Neural cell (in vitro differentiated cells): ENCODE measurements at regions not wholly inside any gene's neighbourhood (a gene's known extent, or its start where the extent isn't known, plus 50 kb on each side); places are given as distances from the start of the nearest gene placed in this dataset.

Experiments used
- H2AFZ ChIP-seq: fragments of 200-600, 300-800 bp; sonication (generic), shearing (Covaris generic); 2 replicates; pipeline ENCODE4 v1.6.0; 2014; ENCODE audit warnings: low read depth, mild to moderate bottlenecking, antibody characterized with exemption, low read length, moderate library complexity
- H3F3A ChIP-seq: fragments of 200-600 bp; shearing (Covaris generic); 2 replicates; pipeline ENCODE4 v1.6.1; 2016; ENCODE audit warnings: mild to moderate bottlenecking, moderate library complexity, mixed read lengths, antibody characterized with exemption, low read length; ENCODE audit not compliant: insufficient read depth, poor library complexity, severe bottlenecking
- H3K27ac ChIP-seq: fragments of 200-600, 300-800 bp; sonication (generic), shearing (Covaris generic); 2 replicates; pipeline ENCODE4 v1.5.1; 2014; ENCODE audit warnings: mild to moderate bottlenecking, low read length, moderate library complexity
- H3K27me3 ChIP-seq: fragments of 300-800, 200-600 bp; sonication (generic), shearing (Covaris generic); 2 replicates; pipeline ENCODE4 v1.6.0; 2014; ENCODE audit warnings: mild to moderate bottlenecking, low read depth, low read length, moderate library complexity; ENCODE audit not compliant: insufficient read depth
- H3K36me3 ChIP-seq: fragments of 300-800, 200-600 bp; sonication (generic), shearing (Covaris generic); 2 replicates; pipeline ENCODE4 v1.5.1; 2014; ENCODE audit warnings: mild to moderate bottlenecking, antibody characterized with exemption, low read length, moderate library complexity; ENCODE audit not compliant: insufficient read depth
- H3K4me2 ChIP-seq: fragments of 300-800, 200-600 bp; sonication (generic), shearing (Covaris generic); 2 replicates; pipeline ENCODE4 v1.6.0; 2014; ENCODE audit warnings: mild to moderate bottlenecking, low read length
- H3K4me3 ChIP-seq: fragments of 300-800, 200-600 bp; sonication (generic), shearing (Covaris generic); 2 replicates; pipeline ENCODE4 v1.5.1; 2014; ENCODE audit warnings: mild to moderate bottlenecking, low read length, moderate library complexity
- H3K79me2 ChIP-seq: fragments of 200-600 bp; shearing (Covaris generic); replicated peaks from 2 replicates; pipeline ENCODE4 v1.6.0; 2014; ENCODE audit warnings: mild to moderate bottlenecking, low read length, moderate library complexity; ENCODE audit not compliant: insufficient read depth
- H3K9ac ChIP-seq: fragments of 300-800, 200-600 bp; sonication (generic), shearing (Covaris generic); 2 replicates; pipeline ENCODE4 v1.6.1; 2016; ENCODE audit warnings: mild to moderate bottlenecking, low read length, mixed read lengths
- H3K9me2 ChIP-seq: fragments of 200-600 bp; shearing (Covaris generic); 2 replicates; pipeline ENCODE4 v1.6.1; 2016; ENCODE audit warnings: mild to moderate bottlenecking, low read length, mixed read lengths; ENCODE audit not compliant: insufficient read depth
- H3K9me3 ChIP-seq: fragments of 200-600, 300-800 bp; sonication (generic), shearing (Covaris generic); 2 replicates; pipeline ENCODE4 v1.6.1; 2016; ENCODE audit warnings: mild to moderate bottlenecking, mixed run types, low read length, moderate library complexity, mixed read lengths
- H4K20me1 ChIP-seq: fragments of 200-600 bp; shearing (Covaris generic); 2 replicates; pipeline ENCODE4 v1.6.1; 2016; ENCODE audit warnings: mild to moderate bottlenecking, mixed run types; ENCODE audit not compliant: insufficient read depth
- EP300 ChIP-seq: fragments of 450-650 bp; conservative IDR thresholded peaks from 2 replicates; pipeline ENCODE4 v1.6.1; 2014; ENCODE audit warnings: antibody characterized with exemption, mild to moderate bottlenecking, moderate library complexity; ENCODE audit not compliant: poor library complexity, severe bottlenecking
- EZH2 ChIP-seq: fragments of 200-600, 300-800 bp; shearing (Covaris generic), sonication (generic); IDR thresholded peaks from 2 replicates; pipeline ENCODE4 v1.6.1; 2014; ENCODE audit warnings: antibody characterized with exemption, low read length, borderline replicate concordance, mild to moderate bottlenecking; ENCODE audit not compliant: insufficient read depth, poor library complexity, severe bottlenecking
- MXI1 ChIP-seq: fragments of 450-650 bp; conservative IDR thresholded peaks from 2 replicates; pipeline ENCODE4 v1.6.1; 2014; ENCODE audit warnings: antibody characterized with exemption, mild to moderate bottlenecking; ENCODE audit not compliant: poor library complexity, severe bottlenecking
- POLR2AphosphoS5 ChIP-seq: IDR thresholded peaks from 2 replicates; pipeline ENCODE4 v1.6.1; 2012
- RAD21 ChIP-seq: fragments of 450-650 bp; conservative IDR thresholded peaks from 2 replicates; pipeline ENCODE4 v1.6.1; 2014; ENCODE audit warnings: antibody characterized with exemption, mild to moderate bottlenecking, moderate library complexity
- SMC3 ChIP-seq: fragments of 450-650 bp; conservative IDR thresholded peaks from 2 replicates; pipeline ENCODE4 v1.6.1; 2014; ENCODE audit warnings: antibody characterized with exemption, mild to moderate bottlenecking, moderate library complexity; ENCODE audit not compliant: poor library complexity
- TAF1 ChIP-seq: IDR thresholded peaks from 2 replicates; pipeline ENCODE4 v1.6.1; 2012; ENCODE audit warnings: low read depth
- TF ChIP-seq, protein P1 (sequence below): IDR thresholded peaks from 2 replicates; pipeline ENCODE4 v1.6.1; 2012; ENCODE audit warnings: borderline replicate concordance
- TF ChIP-seq, protein P2 (sequence below): fragments of 450-650 bp; IDR thresholded peaks from 2 replicates; pipeline ENCODE4 v1.5.1; 2014; ENCODE audit warnings: antibody characterized with exemption, mild to moderate bottlenecking, moderate library complexity; ENCODE audit not compliant: poor library complexity, severe bottlenecking

DNA sequence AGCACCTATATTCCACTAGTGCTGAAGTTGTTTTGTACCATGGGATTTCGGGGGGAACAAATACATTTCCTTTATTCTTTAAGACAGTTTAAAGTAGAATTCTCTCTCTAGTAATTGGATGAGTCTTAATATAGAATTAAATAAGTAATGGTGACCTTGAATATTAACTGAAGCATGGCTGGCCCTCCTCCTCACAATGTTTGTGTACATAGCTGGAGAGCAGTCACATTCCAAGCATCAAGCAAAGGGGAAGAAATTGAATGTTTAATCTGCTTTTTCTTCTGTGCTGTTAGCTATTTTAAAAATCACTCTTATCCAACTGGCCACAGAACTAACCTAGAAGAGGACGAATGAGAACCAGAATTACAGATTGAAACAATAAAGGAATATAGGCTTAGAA is 906.9 kb downstream of the CCSER2 start:
- Histone ChIP-seq H3K79me2 (no peaks in the 10 kb centered on the region), H2AFZ (no peak overlapping the region), H3K9me3 (no peaks in the 10 kb centered on the region), H3K27me3 (no peaks in the 10 kb centered on the region), H3K9ac (no peak overlapping the region), H3K4me2 (no peak overlapping the region), H3K27ac (no peak overlapping the region), H4K20me1 (no peaks in the 10 kb centered on the region), H3K4me3 (no peak overlapping the region), H3F3A (no peaks in the 10 kb centered on the region), H3K9me2 (no peaks in the 10 kb centered on the region), H3K36me3 (no peaks in the 10 kb centered on the region)
- TF ChIP-seq MXI1, result no peak
- TF ChIP-seq, protein P1, sequence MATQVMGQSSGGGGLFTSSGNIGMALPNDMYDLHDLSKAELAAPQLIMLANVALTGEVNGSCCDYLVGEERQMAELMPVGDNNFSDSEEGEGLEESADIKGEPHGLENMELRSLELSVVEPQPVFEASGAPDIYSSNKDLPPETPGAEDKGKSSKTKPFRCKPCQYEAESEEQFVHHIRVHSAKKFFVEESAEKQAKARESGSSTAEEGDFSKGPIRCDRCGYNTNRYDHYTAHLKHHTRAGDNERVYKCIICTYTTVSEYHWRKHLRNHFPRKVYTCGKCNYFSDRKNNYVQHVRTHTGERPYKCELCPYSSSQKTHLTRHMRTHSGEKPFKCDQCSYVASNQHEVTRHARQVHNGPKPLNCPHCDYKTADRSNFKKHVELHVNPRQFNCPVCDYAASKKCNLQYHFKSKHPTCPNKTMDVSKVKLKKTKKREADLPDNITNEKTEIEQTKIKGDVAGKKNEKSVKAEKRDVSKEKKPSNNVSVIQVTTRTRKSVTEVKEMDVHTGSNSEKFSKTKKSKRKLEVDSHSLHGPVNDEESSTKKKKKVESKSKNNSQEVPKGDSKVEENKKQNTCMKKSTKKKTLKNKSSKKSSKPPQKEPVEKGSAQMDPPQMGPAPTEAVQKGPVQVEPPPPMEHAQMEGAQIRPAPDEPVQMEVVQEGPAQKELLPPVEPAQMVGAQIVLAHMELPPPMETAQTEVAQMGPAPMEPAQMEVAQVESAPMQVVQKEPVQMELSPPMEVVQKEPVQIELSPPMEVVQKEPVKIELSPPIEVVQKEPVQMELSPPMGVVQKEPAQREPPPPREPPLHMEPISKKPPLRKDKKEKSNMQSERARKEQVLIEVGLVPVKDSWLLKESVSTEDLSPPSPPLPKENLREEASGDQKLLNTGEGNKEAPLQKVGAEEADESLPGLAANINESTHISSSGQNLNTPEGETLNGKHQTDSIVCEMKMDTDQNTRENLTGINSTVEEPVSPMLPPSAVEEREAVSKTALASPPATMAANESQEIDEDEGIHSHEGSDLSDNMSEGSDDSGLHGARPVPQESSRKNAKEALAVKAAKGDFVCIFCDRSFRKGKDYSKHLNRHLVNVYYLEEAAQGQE, result no peak
- no peak for TF ChIP-seq SMC3
- no peak for TF ChIP-seq POLR2AphosphoS5
- TF ChIP-seq, protein P2, sequence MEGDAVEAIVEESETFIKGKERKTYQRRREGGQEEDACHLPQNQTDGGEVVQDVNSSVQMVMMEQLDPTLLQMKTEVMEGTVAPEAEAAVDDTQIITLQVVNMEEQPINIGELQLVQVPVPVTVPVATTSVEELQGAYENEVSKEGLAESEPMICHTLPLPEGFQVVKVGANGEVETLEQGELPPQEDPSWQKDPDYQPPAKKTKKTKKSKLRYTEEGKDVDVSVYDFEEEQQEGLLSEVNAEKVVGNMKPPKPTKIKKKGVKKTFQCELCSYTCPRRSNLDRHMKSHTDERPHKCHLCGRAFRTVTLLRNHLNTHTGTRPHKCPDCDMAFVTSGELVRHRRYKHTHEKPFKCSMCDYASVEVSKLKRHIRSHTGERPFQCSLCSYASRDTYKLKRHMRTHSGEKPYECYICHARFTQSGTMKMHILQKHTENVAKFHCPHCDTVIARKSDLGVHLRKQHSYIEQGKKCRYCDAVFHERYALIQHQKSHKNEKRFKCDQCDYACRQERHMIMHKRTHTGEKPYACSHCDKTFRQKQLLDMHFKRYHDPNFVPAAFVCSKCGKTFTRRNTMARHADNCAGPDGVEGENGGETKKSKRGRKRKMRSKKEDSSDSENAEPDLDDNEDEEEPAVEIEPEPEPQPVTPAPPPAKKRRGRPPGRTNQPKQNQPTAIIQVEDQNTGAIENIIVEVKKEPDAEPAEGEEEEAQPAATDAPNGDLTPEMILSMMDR, result no peak
- TF ChIP-seq TAF1, result no peak
- TF ChIP-seq EP300, result no peak
- TF ChIP-seq EZH2, result no peak
- no peak for TF ChIP-seq RAD21

DNA sequence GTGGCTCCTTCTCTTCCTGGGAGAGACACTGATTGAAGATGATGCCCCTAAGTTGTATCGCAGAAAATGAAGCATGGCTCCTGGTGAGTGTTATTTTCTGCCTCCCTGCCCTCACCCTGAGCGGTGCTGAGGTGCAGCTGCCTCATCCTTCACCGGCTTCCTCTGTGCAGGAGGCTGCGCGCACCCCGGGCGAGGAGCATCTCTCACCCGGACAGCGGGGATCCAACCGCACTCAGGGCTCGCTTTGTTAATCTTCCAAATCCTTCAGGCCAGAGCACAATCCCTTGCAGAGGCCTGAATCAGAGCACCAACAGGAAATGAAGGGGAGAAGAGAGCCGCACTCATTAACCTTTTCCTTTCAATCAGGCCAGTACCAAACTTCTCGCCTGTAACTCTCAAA is 910.3 kb downstream of the CCSER2 start:
- H3K9me3 ChIP-seq, result no peaks in the 10 kb centered on the region
- no peak overlapping the region for H3K4me3 ChIP-seq
- no peak overlapping the region for H3K27ac ChIP-seq
- no peaks in the 10 kb centered on the region for H3K36me3 ChIP-seq
- H3K79me2 ChIP-seq, result no peaks in the 10 kb centered on the region
- H3K4me2 ChIP-seq, result no peak overlapping the region
- no peaks in the 10 kb centered on the region for H3K27me3 ChIP-seq
- H2AFZ ChIP-seq, result no peak overlapping the region
- no peaks in the 10 kb centered on the region for H3F3A ChIP-seq
- H3K9ac ChIP-seq, result no peak overlapping the region
- TF ChIP-seq POLR2AphosphoS5, result no peak
- no peak for TF ChIP-seq RAD21
- no peak for TF ChIP-seq TAF1
- TF ChIP-seq EZH2, result no peak
- no peak for TF ChIP-seq SMC3
- TF ChIP-seq, protein P2, result no peak
- TF ChIP-seq EP300, result no peak
- no peak for TF ChIP-seq MXI1
- TF ChIP-seq, protein P1, result no peak
- no peaks in the 10 kb centered on the region for H3K9me2 ChIP-seq
- no peaks in the 10 kb centered on the region for H4K20me1 ChIP-seq
